CD4-positive, alpha-beta T cell (primary cell): ENCODE measurements at regions not wholly inside any gene's neighbourhood (a gene's known extent, or its start where the extent isn't known, plus 50 kb on each side); places are given as distances from the start of the nearest gene placed in this dataset.

Experiments
- ATAC-seq: fragments of 200-7000 bp; cut with Tn5 transposase; one replicate; pipeline ENCODE4 v1.10.0; 2022; ENCODE audit warnings: mild to moderate bottlenecking; ENCODE audit not compliant: poor library complexity
- CTCF ChIA-PET: fragments of 350-600 bp; sonication (Branson Sonifier 250); formaldehyde crosslinking; loops from one replicate; lab custom pipeline; 2021; ENCODE audit warnings: antibody characterized with exemption, inconsistent platforms; lab: Charles Lee
- POLR2A ChIA-PET: fragments of 350-600 bp; sonication (Branson Sonifier 250); formaldehyde crosslinking; loops from one replicate; lab custom pipeline; 2021; ENCODE audit warnings: antibody characterized with exemption, inconsistent platforms; lab: Charles Lee
- DNase-seq, 14 experiments: peaks; one replicate each; pipeline ENCODE4 v3.0.0-alpha.2; 2013 to 2020; ENCODE audit warnings: mixed read lengths in 2 of 14
- H3K27ac ChIP-seq, 2 donors: one replicate each; pipeline versions ENCODE4 v1.5.1 to v1.7.0; 2013; ENCODE audit warnings: low read length in 2 of 2, low read depth in 1 of 2, mild to moderate bottlenecking in 1 of 2
- H3K27me3 ChIP-seq, 2 experiments: 1 replicate in 1 of 2; 2 replicates in 1 of 2; pipeline versions ENCODE4 v1.6.1 to v1.7.0; 2013; ENCODE audit warnings: low read length in 2 of 2, control low read depth in 1 of 2, mild to moderate bottlenecking in 1 of 2, moderate library complexity in 1 of 2; ENCODE audit not compliant: insufficient read depth in 2 of 2, control insufficient read depth in 1 of 2
- H3K36me3 ChIP-seq: one replicate; pipeline ENCODE4 v1.6.1; 2013; ENCODE audit warnings: low read length, control low read depth; ENCODE audit not compliant: insufficient read depth
- H3K4me1 ChIP-seq: one replicate; pipeline ENCODE4 v1.6.1; 2013; ENCODE audit warnings: low read length, control low read depth; ENCODE audit not compliant: insufficient read depth
- H3K4me3 ChIP-seq: one replicate; pipeline ENCODE4 v1.5.1; 2013; ENCODE audit warnings: mild to moderate bottlenecking, low read length, moderate library complexity
- H3K9me3 ChIP-seq, 2 experiments: 1 replicate in 1 of 2; 2 replicates in 1 of 2; pipeline versions ENCODE4 v1.6.1 to v1.7.0; 2013; ENCODE audit warnings: low read length in 2 of 2, mild to moderate bottlenecking in 2 of 2, control low read depth in 1 of 2, moderate library complexity in 1 of 2; ENCODE audit not compliant: control insufficient read depth in 1 of 2, insufficient read depth in 1 of 2
- H3K27ac Mint-ChIP-seq: one replicate; pipeline ENCODE4 v1.8.0; 2020; ENCODE audit warnings: mixed read lengths
- H3K27me3 Mint-ChIP-seq: one replicate; pipeline ENCODE4 v1.8.0; 2021; ENCODE audit warnings: mixed read lengths
- H3K36me3 Mint-ChIP-seq: one replicate; pipeline ENCODE4 v1.8.0; 2021; ENCODE audit warnings: low read depth, mixed read lengths
- H3K4me1 Mint-ChIP-seq: one replicate; pipeline ENCODE4 v1.8.0; 2021; ENCODE audit warnings: low read depth, mixed read lengths
- H3K4me3 Mint-ChIP-seq: one replicate; pipeline ENCODE4 v1.8.0; 2020; ENCODE audit warnings: mild to moderate bottlenecking, mixed read lengths
- H3K9me3 Mint-ChIP-seq: one replicate; pipeline ENCODE4 v1.8.0; 2020; ENCODE audit warnings: mixed read lengths
- intact Hi-C, 2 experiments: fragments of 100-400 bp; cut with DNase I in 1 of 2; cut with micrococcal nuclease in 1 of 2; formaldehyde crosslinking; loops; one replicate each; pipeline versions ENCODE4 v1.15.1 to v1.9.0; 2023 to 2025; cut with DNase I, micrococcal nuclease
- TF ChIP-seq, protein P1 (sequence below): fragments of 200-600 bp; IDR thresholded peaks from one replicate; pipeline ENCODE4 v1.8.0; 2022; ENCODE audit warnings: antibody characterized with exemption, mild to moderate bottlenecking

DNA sequence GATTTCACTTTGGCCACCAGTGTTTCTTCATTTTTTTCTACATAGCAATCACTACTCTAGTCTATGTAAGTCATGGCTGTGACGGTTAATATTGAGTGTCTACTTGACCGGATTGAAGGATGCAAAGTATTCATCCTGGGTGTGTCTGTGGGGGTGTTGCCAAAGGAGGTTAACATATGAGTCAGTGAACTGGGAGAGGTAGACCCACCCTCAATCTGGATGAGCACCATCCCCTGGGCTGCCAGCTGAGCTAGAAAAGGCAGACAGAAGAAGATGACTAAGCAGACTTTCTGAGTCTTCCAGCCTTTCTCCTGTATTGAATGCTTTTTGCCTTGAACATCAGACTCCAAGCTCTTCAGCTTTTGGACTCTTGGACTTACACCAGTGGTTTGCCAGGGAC, 265.0 kb upstream of the SLC8A1 start:
- Mint-ChIP-seq H3K4me1 (no peaks in the 10 kb centered on the region), H3K27me3 (no peaks in the 10 kb centered on the region), H3K36me3 (no peaks in the 10 kb centered on the region), H3K4me3 (no peak overlapping the region), H3K9me3 (no peaks in the 10 kb centered on the region), H3K27ac (no peak overlapping the region)
- POLR2A ChIA-PET: no interaction called here
- ATAC-seq: no peak
- Histone ChIP-seq H3K4me1 (no peaks in the 10 kb centered on the region), H3K9me3 (peaks cover 0 to 11% of the 10 kb centered on the region in 2 experiments), H3K27me3 (no peaks in the 10 kb centered on the region), H3K27ac (no peak overlapping the region), H3K4me3 (no peak overlapping the region), H3K36me3 (no peaks in the 10 kb centered on the region)
- no peak for DNase-seq
- intact Hi-C loops: no loop called here
- CTCF ChIA-PET: no interaction called here
- TF ChIP-seq, protein P1, sequence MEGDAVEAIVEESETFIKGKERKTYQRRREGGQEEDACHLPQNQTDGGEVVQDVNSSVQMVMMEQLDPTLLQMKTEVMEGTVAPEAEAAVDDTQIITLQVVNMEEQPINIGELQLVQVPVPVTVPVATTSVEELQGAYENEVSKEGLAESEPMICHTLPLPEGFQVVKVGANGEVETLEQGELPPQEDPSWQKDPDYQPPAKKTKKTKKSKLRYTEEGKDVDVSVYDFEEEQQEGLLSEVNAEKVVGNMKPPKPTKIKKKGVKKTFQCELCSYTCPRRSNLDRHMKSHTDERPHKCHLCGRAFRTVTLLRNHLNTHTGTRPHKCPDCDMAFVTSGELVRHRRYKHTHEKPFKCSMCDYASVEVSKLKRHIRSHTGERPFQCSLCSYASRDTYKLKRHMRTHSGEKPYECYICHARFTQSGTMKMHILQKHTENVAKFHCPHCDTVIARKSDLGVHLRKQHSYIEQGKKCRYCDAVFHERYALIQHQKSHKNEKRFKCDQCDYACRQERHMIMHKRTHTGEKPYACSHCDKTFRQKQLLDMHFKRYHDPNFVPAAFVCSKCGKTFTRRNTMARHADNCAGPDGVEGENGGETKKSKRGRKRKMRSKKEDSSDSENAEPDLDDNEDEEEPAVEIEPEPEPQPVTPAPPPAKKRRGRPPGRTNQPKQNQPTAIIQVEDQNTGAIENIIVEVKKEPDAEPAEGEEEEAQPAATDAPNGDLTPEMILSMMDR: no peak

DNA sequence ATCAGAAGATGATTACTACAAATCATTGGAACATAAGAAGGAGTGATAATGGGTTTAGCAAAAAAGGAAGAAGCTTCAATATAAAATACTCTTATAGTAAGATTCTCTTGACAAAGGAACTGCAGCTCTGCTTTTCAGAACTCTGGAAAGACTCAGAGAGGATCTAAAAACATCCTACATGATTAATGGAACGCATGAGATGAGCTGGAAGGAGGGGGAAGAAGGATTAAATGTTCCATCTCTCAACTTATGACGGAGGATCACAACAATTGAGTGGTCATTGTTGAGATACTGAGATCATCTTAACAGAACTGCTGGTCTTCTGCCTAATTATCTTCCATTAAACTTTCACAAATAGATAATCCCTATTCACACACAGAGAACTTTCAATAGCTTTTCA, 267.5 kb upstream of the SLC8A1 start:
- H3K27ac Mint-ChIP-seq: no peak overlapping the region
- no peaks in the 10 kb centered on the region for H3K4me1 ChIP-seq
- H3K36me3 ChIP-seq: no peaks in the 10 kb centered on the region
- H3K27ac ChIP-seq: no peak overlapping the region
- H3K4me1 Mint-ChIP-seq: no peaks in the 10 kb centered on the region
- intact Hi-C loops: no loop called here
- no peaks in the 10 kb centered on the region for H3K36me3 Mint-ChIP-seq
- no peak overlapping the region for H3K4me3 ChIP-seq
- POLR2A ChIA-PET: no interaction called here
- H3K9me3 ChIP-seq: no peaks in the 10 kb centered on the region
- TF ChIP-seq, protein P1: no peak
- H3K4me3 Mint-ChIP-seq: no peak overlapping the region
- H3K27me3 Mint-ChIP-seq: no peaks in the 10 kb centered on the region
- H3K27me3 ChIP-seq: no peaks in the 10 kb centered on the region
- no peaks in the 10 kb centered on the region for H3K9me3 Mint-ChIP-seq
- DNase-seq (no peak), ATAC-seq (no peak)
- CTCF ChIA-PET: no interaction called here

DNA sequence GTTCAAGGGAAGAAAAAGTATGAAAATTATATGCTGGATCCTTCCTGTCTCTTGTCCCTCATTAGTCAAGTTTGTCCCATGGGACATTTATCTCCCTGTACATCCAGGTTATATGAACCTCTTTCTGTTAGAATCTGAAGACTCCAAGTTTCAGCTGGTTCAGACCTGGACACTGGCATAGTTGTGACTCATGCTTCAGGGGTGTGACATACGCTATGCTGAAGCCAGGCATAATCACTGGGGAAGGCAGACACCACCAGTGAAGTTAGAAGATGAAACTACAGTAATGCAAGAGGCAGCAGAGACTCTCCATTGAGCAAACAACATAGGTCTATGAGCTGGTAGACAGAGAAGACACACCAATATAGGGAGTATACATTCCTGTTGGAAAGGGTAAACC, 269.7 kb upstream of the SLC8A1 start:
- TF ChIP-seq, protein P1: no peak
- Histone ChIP-seq H3K4me3 (no peak overlapping the region), H3K4me1 (no peaks in the 10 kb centered on the region), H3K9me3 (no peaks in the 10 kb centered on the region), H3K36me3 (no peaks in the 10 kb centered on the region), H3K27me3 (no peaks in the 10 kb centered on the region), H3K27ac (no peak overlapping the region)
- Mint-ChIP-seq H3K27me3 (no peaks in the 10 kb centered on the region), H3K4me1 (no peaks in the 10 kb centered on the region), H3K27ac (no peak overlapping the region), H3K4me3 (no peak overlapping the region), H3K9me3 (no peaks in the 10 kb centered on the region), H3K36me3 (no peaks in the 10 kb centered on the region)
- intact Hi-C loops: loop anchor here in 1 of 2 experiments (1.0 kb wide), 1 partner anchor 79 kb away; no protein-coding TSS in a partner anchor
- DNase-seq (no peak), ATAC-seq (no peak)
- CTCF ChIA-PET: no interaction called here
- POLR2A ChIA-PET: no interaction called here
